Testis (tissue), 2 donors: ENCODE measurements at regions not wholly inside any gene's neighbourhood (a gene's known extent, or its start where the extent isn't known, plus 50 kb on each side); places are given as distances from the start of the nearest gene placed in this dataset.

Experiments used
- POLR2A ChIP-seq: fragments of 450-650 bp; IDR thresholded peaks from one replicate; pipeline ENCODE4 v1.6.1; 2017; ENCODE audit warnings: antibody characterized with exemption, mild to moderate bottlenecking, moderate library complexity
- TF ChIP-seq, protein P1 (sequence below), 3 experiments: fragments of 450-650 bp in 2 of 3; fragments of 200-600 bp in 1 of 3; sonication (generic) in 1 of 3; IDR thresholded peaks; one replicate each; pipeline ENCODE4 v1.5.1; 2016 to 2019; ENCODE audit warnings: antibody characterized with exemption in 3 of 3, mild to moderate bottlenecking in 2 of 3, moderate library complexity in 1 of 3

DNA sequence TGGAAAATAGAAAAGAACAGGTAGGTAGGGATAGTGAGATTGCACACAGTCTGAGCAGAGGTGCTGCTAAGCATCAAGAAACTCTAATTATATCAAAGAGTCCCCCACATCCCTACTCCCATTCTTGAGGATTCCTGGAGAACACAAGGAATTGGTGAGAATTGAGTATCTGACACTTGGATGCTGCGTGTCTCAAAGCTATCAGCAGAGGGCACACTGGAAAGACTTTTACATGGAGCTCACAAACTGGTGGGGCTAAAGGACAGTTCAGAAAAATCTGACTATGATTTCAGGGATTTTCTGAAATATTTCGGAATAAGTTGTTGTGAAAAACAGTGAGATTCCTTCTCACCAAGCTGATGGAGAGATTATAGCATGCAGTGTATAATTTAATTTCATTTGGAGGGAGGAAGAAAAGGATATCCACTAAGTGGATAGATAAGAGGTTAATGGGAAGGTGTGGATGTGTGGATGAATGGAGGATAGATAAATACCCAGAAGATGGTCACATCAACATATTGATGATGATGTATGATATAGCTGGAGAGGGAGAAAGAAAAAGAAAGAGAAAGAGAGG lies 215.4 kb upstream of the DEFB112 start:
- TF ChIP-seq, protein P1, sequence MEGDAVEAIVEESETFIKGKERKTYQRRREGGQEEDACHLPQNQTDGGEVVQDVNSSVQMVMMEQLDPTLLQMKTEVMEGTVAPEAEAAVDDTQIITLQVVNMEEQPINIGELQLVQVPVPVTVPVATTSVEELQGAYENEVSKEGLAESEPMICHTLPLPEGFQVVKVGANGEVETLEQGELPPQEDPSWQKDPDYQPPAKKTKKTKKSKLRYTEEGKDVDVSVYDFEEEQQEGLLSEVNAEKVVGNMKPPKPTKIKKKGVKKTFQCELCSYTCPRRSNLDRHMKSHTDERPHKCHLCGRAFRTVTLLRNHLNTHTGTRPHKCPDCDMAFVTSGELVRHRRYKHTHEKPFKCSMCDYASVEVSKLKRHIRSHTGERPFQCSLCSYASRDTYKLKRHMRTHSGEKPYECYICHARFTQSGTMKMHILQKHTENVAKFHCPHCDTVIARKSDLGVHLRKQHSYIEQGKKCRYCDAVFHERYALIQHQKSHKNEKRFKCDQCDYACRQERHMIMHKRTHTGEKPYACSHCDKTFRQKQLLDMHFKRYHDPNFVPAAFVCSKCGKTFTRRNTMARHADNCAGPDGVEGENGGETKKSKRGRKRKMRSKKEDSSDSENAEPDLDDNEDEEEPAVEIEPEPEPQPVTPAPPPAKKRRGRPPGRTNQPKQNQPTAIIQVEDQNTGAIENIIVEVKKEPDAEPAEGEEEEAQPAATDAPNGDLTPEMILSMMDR (IDR thresholded peaks at IDR 0.05): peak in 2 of 3 experiments; percentile 35 to 36
- no peak for TF ChIP-seq POLR2A
